ENCODE measurements at regions not wholly inside any gene's neighbourhood (a gene's known extent, or its start where the extent isn't known, plus 50 kb on each side); places are given as distances from the start of the nearest gene placed in this dataset.

GRCh38 chrX:150255441-150256296, 107.4 kb upstream of the MAMLD1 start:
- no peak for TF ChIP-seq CTCF (IDR thresholded peaks at IDR 0.05; ENCODE audit: low read depth, low read length)
- no peak for TF ChIP-seq POLR2A (IDR thresholded peaks at IDR 0.05; ENCODE audit: extremely low read depth, insufficient read length)
- TF ChIP-seq MAX (IDR thresholded peaks at IDR 0.05; ENCODE audit: low read depth, low read length), result no peak
